Activated T-helper 1 cell treated with anti-CD3 and anti-CD28 coated beads, Interleukin-12 subunit alpha, Interleukin-12 subunit beta, Interleukin-2, Interleukin-4 antibody, amounts not matched to agents 30 ng/mL and 10 ng/mL and 1 ng/mL, durations not matched to agents 14 hours and 24 hours and 36 hours (primary cell): ENCODE measurements at regions not wholly inside any gene's neighbourhood (a gene's known extent, or its start where the extent isn't known, plus 50 kb on each side); places are given as distances from the start of the nearest gene placed in this dataset.

Experiments used
- DNase-seq: peaks from one replicate; pipeline ENCODE4 v3.0.0; 2021; ENCODE audit warnings: low spot score
- H3K27ac Mint-ChIP-seq: one replicate; pipeline ENCODE4 v1.8.0; 2021; ENCODE audit warnings: mild to moderate bottlenecking, mixed read lengths
- H3K27me3 Mint-ChIP-seq: one replicate; pipeline ENCODE4 v1.8.0; 2022; ENCODE audit warnings: mild to moderate bottlenecking, moderate library complexity, mixed read lengths; ENCODE audit not compliant: insufficient read depth
- H3K36me3 Mint-ChIP-seq: one replicate; pipeline ENCODE4 v1.8.0; 2021; ENCODE audit warnings: low read depth, mixed read lengths
- H3K4me1 Mint-ChIP-seq: one replicate; pipeline ENCODE4 v1.8.0; 2021; ENCODE audit warnings: low read depth, mixed read lengths
- H3K4me3 Mint-ChIP-seq: one replicate; pipeline ENCODE4 v1.8.0; 2021; ENCODE audit warnings: mild to moderate bottlenecking, moderate library complexity, mixed read lengths
- H3K9me3 Mint-ChIP-seq: one replicate; pipeline ENCODE4 v1.8.0; 2021; ENCODE audit warnings: mixed read lengths
- intact Hi-C: fragments of 100-400 bp; cut with micrococcal nuclease; formaldehyde crosslinking; loops from one replicate; pipeline ENCODE4 v1.15.1; 2024

- no peak overlapping the region for H3K4me3 Mint-ChIP-seq
- H3K27ac Mint-ChIP-seq, result no peak overlapping the region
- H3K36me3 Mint-ChIP-seq, result peaks cover under 1% of the 10 kb centered on the region
- H3K27me3 Mint-ChIP-seq, result no peaks in the 10 kb centered on the region
- no peaks in the 10 kb centered on the region for H3K4me1 Mint-ChIP-seq
- peaks cover 23% of the 10 kb centered on the region for H3K9me3 Mint-ChIP-seq
- intact Hi-C loops, result no loop called here
- DNase-seq, result no peak
These were observed 193.4 kb downstream of the ATPSCKMT start for GRCh38 chr5:10056228-10056760.

GRCh38 chr5:10049858-10050455 is 199.7 kb downstream of the ATPSCKMT start:
- no peak for DNase-seq
- no peak overlapping the region for H3K4me3 Mint-ChIP-seq
- peaks cover 2% of the 10 kb centered on the region for H3K36me3 Mint-ChIP-seq
- H3K4me1 Mint-ChIP-seq, result no peaks in the 10 kb centered on the region
- no peak overlapping the region for H3K27ac Mint-ChIP-seq
- H3K9me3 Mint-ChIP-seq, result peaks cover 29% of the 10 kb centered on the region
- intact Hi-C loops, result no loop called here
- no peaks in the 10 kb centered on the region for H3K27me3 Mint-ChIP-seq

GRCh38 chr5:10046676-10047075 is 203.0 kb downstream of the ATPSCKMT start:
- intact Hi-C loops, result no loop called here
- DNase-seq, result no peak
- H3K36me3 Mint-ChIP-seq, result peaks cover 2% of the 10 kb centered on the region
- H3K27ac Mint-ChIP-seq, result no peak overlapping the region
- H3K9me3 Mint-ChIP-seq, result peaks cover 11% of the 10 kb centered on the region
- no peaks in the 10 kb centered on the region for H3K27me3 Mint-ChIP-seq
- no peaks in the 10 kb centered on the region for H3K4me1 Mint-ChIP-seq
- no peak overlapping the region for H3K4me3 Mint-ChIP-seq

GRCh38 chr5:10045376-10045775 is 204.3 kb downstream of the ATPSCKMT start:
- intact Hi-C loops, result no loop called here
- no peaks in the 10 kb centered on the region for H3K27me3 Mint-ChIP-seq
- H3K9me3 Mint-ChIP-seq, result peaks cover 3% of the 10 kb centered on the region
- no peaks in the 10 kb centered on the region for H3K4me1 Mint-ChIP-seq
- no peak overlapping the region for H3K4me3 Mint-ChIP-seq
- H3K27ac Mint-ChIP-seq, result no peak overlapping the region
- no peaks in the 10 kb centered on the region for H3K36me3 Mint-ChIP-seq
- no peak for DNase-seq

GRCh38 chr5:10036136-10036815 is 213.4 kb downstream of the ATPSCKMT start:
- Mint-ChIP-seq H3K27ac (no peak overlapping the region), H3K27me3 (no peaks in the 10 kb centered on the region), H3K36me3 (no peaks in the 10 kb centered on the region), H3K4me1 (no peaks in the 10 kb centered on the region), H3K9me3 (peaks cover 7% of the 10 kb centered on the region), H3K4me3 (no peak overlapping the region)
- no peak for DNase-seq
- intact Hi-C loops, result no loop called here

- Mint-ChIP-seq H3K9me3 (peaks cover 7% of the 10 kb centered on the region), H3K36me3 (no peaks in the 10 kb centered on the region), H3K4me1 (no peaks in the 10 kb centered on the region), H3K27me3 (no peaks in the 10 kb centered on the region), H3K27ac (no peak overlapping the region), H3K4me3 (no peak overlapping the region)
- intact Hi-C loops, result no loop called here
- no peak for DNase-seq
These were observed 215.7 kb downstream of the ATPSCKMT start for GRCh38 chr5:10034001-10034400.

- Mint-ChIP-seq H3K27me3 (no peaks in the 10 kb centered on the region), H3K9me3 (peaks cover 3% of the 10 kb centered on the region), H3K4me1 (no peaks in the 10 kb centered on the region), H3K4me3 (no peak overlapping the region), H3K27ac (no peak overlapping the region), H3K36me3 (no peaks in the 10 kb centered on the region)
- intact Hi-C loops, result no loop called here
- no peak for DNase-seq
These were observed 217.9 kb downstream of the ATPSCKMT start for GRCh38 chr5:10031817-10032216.

- H3K4me1 Mint-ChIP-seq, result no peaks in the 10 kb centered on the region
- peaks cover 3% of the 10 kb centered on the region for H3K9me3 Mint-ChIP-seq
- intact Hi-C loops, result no loop called here
- no peak overlapping the region for H3K4me3 Mint-ChIP-seq
- H3K27me3 Mint-ChIP-seq, result no peaks in the 10 kb centered on the region
- no peaks in the 10 kb centered on the region for H3K36me3 Mint-ChIP-seq
- H3K27ac Mint-ChIP-seq, result no peak overlapping the region
- DNase-seq, result no peak
These were observed 219.4 kb downstream of the ATPSCKMT start for GRCh38 chr5:10030219-10030831.

GRCh38 chr5:10023494-10023893 is 226.2 kb downstream of the ATPSCKMT start:
- no peak overlapping the region for H3K4me3 Mint-ChIP-seq
- H3K27me3 Mint-ChIP-seq, result no peaks in the 10 kb centered on the region
- no peak for DNase-seq
- H3K27ac Mint-ChIP-seq, result no peak overlapping the region
- intact Hi-C loops, result no loop called here
- H3K36me3 Mint-ChIP-seq, result no peaks in the 10 kb centered on the region
- peaks cover 3% of the 10 kb centered on the region for H3K9me3 Mint-ChIP-seq
- H3K4me1 Mint-ChIP-seq, result no peaks in the 10 kb centered on the region

- H3K36me3 Mint-ChIP-seq, result no peaks in the 10 kb centered on the region
- H3K4me3 Mint-ChIP-seq, result no peak overlapping the region
- H3K9me3 Mint-ChIP-seq, result peaks cover 3% of the 10 kb centered on the region
- no peaks in the 10 kb centered on the region for H3K4me1 Mint-ChIP-seq
- intact Hi-C loops, result no loop called here
- no peak overlapping the region for H3K27ac Mint-ChIP-seq
- H3K27me3 Mint-ChIP-seq, result no peaks in the 10 kb centered on the region
- no peak for DNase-seq
These were observed 228.4 kb downstream of the ATPSCKMT start for GRCh38 chr5:10021248-10021647.

GRCh38 chr5:10019236-10019635 is 230.5 kb downstream of the ATPSCKMT start:
- Mint-ChIP-seq H3K36me3 (no peaks in the 10 kb centered on the region), H3K27ac (no peak overlapping the region), H3K4me3 (no peak overlapping the region), H3K4me1 (no peaks in the 10 kb centered on the region), H3K27me3 (no peaks in the 10 kb centered on the region), H3K9me3 (peaks cover under 1% of the 10 kb centered on the region)
- intact Hi-C loops, result no loop called here
- DNase-seq, result no peak

GRCh38 chr5:10018201-10019069 is 231.3 kb downstream of the ATPSCKMT start:
- Mint-ChIP-seq H3K36me3 (no peaks in the 10 kb centered on the region), H3K4me1 (no peaks in the 10 kb centered on the region), H3K9me3 (peaks cover 6% of the 10 kb centered on the region), H3K27me3 (no peaks in the 10 kb centered on the region), H3K4me3 (no peak overlapping the region), H3K27ac (no peak overlapping the region)
- intact Hi-C loops, result no loop called here
- DNase-seq, result no peak

GRCh38 chr5:10017786-10018185 is 231.9 kb downstream of the ATPSCKMT start:
- Mint-ChIP-seq H3K27me3 (no peaks in the 10 kb centered on the region), H3K4me3 (no peak overlapping the region), H3K36me3 (no peaks in the 10 kb centered on the region), H3K4me1 (no peaks in the 10 kb centered on the region), H3K27ac (no peak overlapping the region), H3K9me3 (peaks cover 6% of the 10 kb centered on the region)
- intact Hi-C loops, result no loop called here
- DNase-seq, result no peak
